ENCODE measurements at regions not wholly inside any gene's neighbourhood (a gene's known extent, or its start where the extent isn't known, plus 50 kb on each side); places are given as distances from the start of the nearest gene placed in this dataset.

- TF ChIP-seq EWSR1 (IDR thresholded peaks at IDR 0.05; ENCODE audit: borderline replicate concordance, low read depth, partially characterized antibody): no peak
- TF ChIP-seq POLR2A (conservative IDR thresholded peaks at IDR 0.05): no peak
- no peak for TF ChIP-seq ZNF79 (CRISPR knock-in tag; IDR thresholded peaks at IDR 0.05; ENCODE audit: low read depth)
Observed at GRCh38 chr4:102431608-102431961, 69.6 kb upstream of the NFKB1 start (continued).

DNA sequence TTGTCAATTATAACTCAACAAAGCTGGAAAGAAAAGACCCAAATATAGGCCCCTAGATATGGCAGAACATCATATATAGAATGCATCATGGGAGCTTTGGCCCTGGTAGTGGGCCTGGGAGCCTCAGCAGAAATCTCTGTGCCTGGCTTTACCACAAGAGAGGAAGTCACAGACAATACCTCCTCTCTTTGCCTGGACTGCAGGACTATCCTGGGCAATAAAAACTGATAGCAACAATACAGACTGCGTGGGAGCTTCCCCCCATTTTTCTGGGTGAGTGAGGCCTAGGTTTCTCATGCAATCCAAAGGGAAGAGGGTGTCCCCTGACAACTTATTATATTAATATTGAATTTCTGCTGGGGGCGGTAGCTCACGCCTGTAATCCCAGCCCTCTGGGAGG, 64.0 kb upstream of the NFKB1 start:
- Histone ChIP-seq H3K9me1 (ENCODE audit: control insufficient read depth, insufficient read depth, low read length) (no peaks in the 10 kb centered on the region), H3K9me3 (replicated peaks; ENCODE audit: control insufficient read depth, insufficient read depth, low read depth, low read length) (no peaks in the 10 kb centered on the region), H3K4me3 (no peak overlapping the region), H3K9ac (ENCODE audit: insufficient read depth in 1 of 2, low read depth in 2 of 2, low read length in 2 of 2) (no peak overlapping the region), H4K20me1 (replicated peaks; ENCODE audit: control insufficient read depth, insufficient read depth, low read length) (no peaks in the 10 kb centered on the region), H3K27me3 (ENCODE audit: control insufficient read depth in 2 of 2, insufficient read depth in 2 of 2, low read length in 2 of 2) (no peaks in the 10 kb centered on the region; a peak in 1 of 5 replicates), H3K4me1 (replicated peaks in 1 of 2; ENCODE audit: control insufficient read depth in 2 of 2, insufficient read depth in 2 of 2, low read length in 2 of 2) (peaks cover 0 to 16% of the 10 kb centered on the region in 2 experiments; a peak in 1 of 5 replicates), H3K4me2 (ENCODE audit: insufficient read depth, low read length) (no peak overlapping the region), H3K27ac (ENCODE audit: extremely low read depth, low read depth, low read length) (no peak overlapping the region), H3K79me2 (ENCODE audit: control insufficient read depth, insufficient read depth, low read length) (no peaks in the 10 kb centered on the region), H3K36me3 (ENCODE audit: control insufficient read depth, insufficient read depth, low read length) (no peaks in the 10 kb centered on the region), H2AFZ (ENCODE audit: low read depth, low read length) (no peak overlapping the region)
- ChIA-PET POLR2A (no interaction called here), CTCF (ENCODE audit: low intra/inter-chr PET ratio) (no interaction called here)
- in situ Hi-C loops (cut with MboI) (loop anchor here (5.0 kb wide), 1 partner anchor 650 kb away; no protein-coding TSS in a partner anchor), intact Hi-C loops (cut with micrococcal nuclease) (loop anchor here (10.0 kb wide), 1 partner anchor 1272 kb away; no protein-coding TSS in a partner anchor)
- DNase-seq (ENCODE audit: extremely low read depth in 1 of 4, low spot score in 3 of 4): no peak
- BruUV-seq (replicated peaks): no TSS peak
- no peak for ATAC-seq
- no peak for FAIRE-seq
- WGBS (ENCODE audit: insufficient coverage, low coverage, missing lambda C conversion rate): 46% methylated on average over 3 of the region's 3 CpGs
- TF ChIP-seq NCOA4 (IDR thresholded peaks at IDR 0.05; ENCODE audit: partially characterized antibody) (no peak), STAT5B (CRISPR knock-in tag; IDR thresholded peaks at IDR 0.05) (no peak), TAF15 (IDR thresholded peaks at IDR 0.05; ENCODE audit: low read depth, low read length) (no peak), RNF2 (IDR thresholded peaks at IDR 0.05) (no peak), PHF8 (IDR thresholded peaks at IDR 0.05; ENCODE audit: borderline replicate concordance, low read length) (no peak), POU5F1 (IDR thresholded peaks at IDR 0.05; ENCODE audit: borderline replicate concordance, low read depth, low read length, partially characterized antibody) (no peak), ZNF57 (CRISPR knock-in tag; IDR thresholded peaks at IDR 0.05) (no peak), DMBX1 (CRISPR knock-in tag; IDR thresholded peaks at IDR 0.05; ENCODE audit: borderline replicate concordance) (no peak), MTA2 (IDR thresholded peaks at IDR 0.05; ENCODE audit: low read depth) (no peak), ZNF699 (CRISPR knock-in tag; IDR thresholded peaks at IDR 0.05; ENCODE audit: insufficient replicate concordance) (no peak), PBX2 (CRISPR knock-in tag; IDR thresholded peaks at IDR 0.05; ENCODE audit: low read depth) (no peak), PBX2 (tag; conservative IDR thresholded peaks at IDR 0.05; ENCODE audit: low read depth) (no peak), E2F5 (CRISPR knock-in tag; IDR thresholded peaks at IDR 0.05) (no peak), ZNF354B (CRISPR knock-in tag; IDR thresholded peaks at IDR 0.05) (no peak), ZNF740 (CRISPR knock-in tag; IDR thresholded peaks at IDR 0.05) (no peak), ZNF740 (tag; IDR thresholded peaks at IDR 0.05) (no peak), PPARD (CRISPR knock-in tag; IDR thresholded peaks at IDR 0.05) (no peak)

Measured in K562 (cell line).